Mammary epithelial cell (primary cell): ENCODE measurements at regions not wholly inside any gene's neighbourhood (a gene's known extent, or its start where the extent isn't known, plus 50 kb on each side); places are given as distances from the start of the nearest gene placed in this dataset.

ENCODE experiments used
- EZH2 ChIP-seq: IDR thresholded peaks from 2 replicates; pipeline ENCODE4 v1.6.1; 2012; ENCODE audit warnings: low read length, inconsistent platforms, borderline replicate concordance
- TF ChIP-seq, protein P1 (sequence below), 2 donors: IDR thresholded peaks in 1 of 2; conservative IDR thresholded peaks in 1 of 2; 2 replicates each; pipeline ENCODE4 v1.5.1; 2011 to 2012; ENCODE audit warnings: inconsistent platforms in 2 of 2, low read length in 2 of 2, mild to moderate bottlenecking in 2 of 2, control low read depth in 1 of 2, low read depth in 1 of 2; ENCODE audit not compliant: insufficient read depth in 1 of 2; ENCODE audit errors: extremely low read depth in 1 of 2

DNA sequence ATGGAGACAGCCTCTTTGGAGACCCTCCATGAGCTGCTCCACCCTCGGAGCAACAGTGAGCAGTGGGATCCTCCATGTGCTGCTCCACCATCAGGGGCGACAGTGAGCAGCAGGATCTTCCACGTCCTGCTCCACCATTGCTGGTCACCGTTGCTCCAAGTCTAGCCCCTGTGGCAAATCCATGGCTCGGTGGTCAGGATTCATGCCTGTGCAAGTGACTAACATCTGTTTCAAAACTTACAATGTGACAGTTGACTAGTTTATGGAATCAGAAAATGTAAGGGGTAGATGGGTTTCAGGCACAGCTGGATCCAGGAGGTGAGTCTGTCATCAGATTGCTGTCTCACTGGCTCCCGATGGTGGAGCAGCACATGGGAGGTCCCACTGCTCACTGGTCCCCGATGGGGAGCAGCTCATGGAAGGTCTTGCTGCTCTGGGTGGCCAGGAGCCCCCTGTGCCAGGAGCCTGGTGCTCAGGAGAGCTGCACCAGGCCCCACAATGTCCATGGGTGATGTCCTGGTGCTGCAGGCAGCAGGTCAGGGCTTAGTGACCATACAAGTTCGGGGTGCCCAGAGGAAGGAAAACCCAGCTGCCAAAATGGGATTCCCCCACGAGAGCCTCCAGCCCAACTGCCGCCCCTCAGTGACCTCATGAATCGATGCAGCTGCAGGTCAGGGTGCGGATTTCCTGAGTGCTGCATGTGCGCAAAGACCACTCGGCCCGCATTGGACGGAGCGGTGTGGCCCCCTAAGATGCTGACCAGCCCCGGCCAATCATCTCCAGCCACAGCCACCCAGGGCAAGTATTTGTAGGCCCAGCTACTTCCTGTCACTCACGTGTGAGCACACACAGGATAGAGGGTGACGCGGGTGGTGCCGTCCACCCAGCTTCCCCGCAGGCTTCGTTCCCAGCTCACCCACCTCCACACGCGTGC lies 116.5 kb upstream of the OTOS start:
- TF ChIP-seq, protein P1, sequence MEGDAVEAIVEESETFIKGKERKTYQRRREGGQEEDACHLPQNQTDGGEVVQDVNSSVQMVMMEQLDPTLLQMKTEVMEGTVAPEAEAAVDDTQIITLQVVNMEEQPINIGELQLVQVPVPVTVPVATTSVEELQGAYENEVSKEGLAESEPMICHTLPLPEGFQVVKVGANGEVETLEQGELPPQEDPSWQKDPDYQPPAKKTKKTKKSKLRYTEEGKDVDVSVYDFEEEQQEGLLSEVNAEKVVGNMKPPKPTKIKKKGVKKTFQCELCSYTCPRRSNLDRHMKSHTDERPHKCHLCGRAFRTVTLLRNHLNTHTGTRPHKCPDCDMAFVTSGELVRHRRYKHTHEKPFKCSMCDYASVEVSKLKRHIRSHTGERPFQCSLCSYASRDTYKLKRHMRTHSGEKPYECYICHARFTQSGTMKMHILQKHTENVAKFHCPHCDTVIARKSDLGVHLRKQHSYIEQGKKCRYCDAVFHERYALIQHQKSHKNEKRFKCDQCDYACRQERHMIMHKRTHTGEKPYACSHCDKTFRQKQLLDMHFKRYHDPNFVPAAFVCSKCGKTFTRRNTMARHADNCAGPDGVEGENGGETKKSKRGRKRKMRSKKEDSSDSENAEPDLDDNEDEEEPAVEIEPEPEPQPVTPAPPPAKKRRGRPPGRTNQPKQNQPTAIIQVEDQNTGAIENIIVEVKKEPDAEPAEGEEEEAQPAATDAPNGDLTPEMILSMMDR (conservative IDR thresholded peaks at IDR 0.05 in 1 of 2, IDR thresholded peaks at IDR 0.05 in 1 of 2; ENCODE audit: extremely low read depth in 1 of 2, insufficient read depth in 1 of 2, low read depth in 1 of 2, low read length in 2 of 2) = no peak
- TF ChIP-seq EZH2 = no peak
